ENCODE measurements at regions not wholly inside any gene's neighbourhood (a gene's known extent, or its start where the extent isn't known, plus 50 kb on each side); places are given as distances from the start of the nearest gene placed in this dataset.

DNA sequence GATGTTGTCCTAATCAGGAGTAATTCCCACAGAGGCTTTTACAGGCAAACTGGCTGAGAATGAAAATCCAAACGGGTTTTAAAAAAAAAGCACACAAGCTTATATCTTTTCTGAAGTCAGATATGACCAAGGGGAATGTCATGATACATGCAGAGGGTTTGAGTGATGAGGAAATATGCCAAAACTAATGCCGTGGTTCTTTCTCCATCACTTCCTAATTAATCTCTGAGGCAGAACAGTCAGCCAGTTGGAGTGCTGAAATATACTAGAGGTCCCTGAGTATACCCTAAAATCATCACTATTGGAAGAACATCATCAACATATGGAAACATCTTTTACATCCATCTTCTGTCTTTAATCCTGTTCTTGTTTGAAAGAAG is 160.8 kb upstream of the FAR2 start:
- no peak for DNase-seq (ENCODE audit: low spot score)
- no peak for TF ChIP-seq CTCF (IDR thresholded peaks at IDR 0.05; ENCODE audit: extremely low read depth, missing control alignments)

GRCh38 chr12:28991626-28992025 is 157.5 kb upstream of the FAR2 start:
- no peak for TF ChIP-seq CTCF (IDR thresholded peaks at IDR 0.05; ENCODE audit: extremely low read depth, missing control alignments)
- no peak for DNase-seq (ENCODE audit: low spot score)

DNA sequence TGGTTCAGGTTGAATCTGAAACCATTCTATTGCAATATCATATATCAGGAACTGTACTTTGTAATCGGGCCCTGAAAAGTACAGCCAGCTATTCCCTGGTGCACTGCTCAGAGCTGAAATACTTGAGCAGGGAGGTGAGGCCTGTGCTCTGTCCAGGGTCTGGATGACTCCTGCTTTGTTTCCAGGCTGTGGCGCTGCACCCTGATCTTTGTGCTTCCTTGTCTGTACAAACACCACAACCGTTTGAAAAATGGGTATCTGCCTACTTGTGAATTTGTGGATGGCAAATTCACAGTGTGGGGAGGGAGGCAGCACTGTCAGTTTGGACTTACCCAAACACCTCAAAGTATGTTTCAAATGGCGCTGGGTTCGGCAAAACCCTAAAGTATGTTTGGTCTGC is 155.4 kb upstream of the FAR2 start:
- DNase-seq (ENCODE audit: low spot score) = no peak
- no peak for TF ChIP-seq CTCF (IDR thresholded peaks at IDR 0.05; ENCODE audit: extremely low read depth, missing control alignments)

GRCh38 chr12:28994179-28994715 is 154.8 kb upstream of the FAR2 start:
- TF ChIP-seq CTCF (IDR thresholded peaks at IDR 0.05; ENCODE audit: extremely low read depth, missing control alignments) = no peak
- no peak for DNase-seq (ENCODE audit: low spot score)

DNA sequence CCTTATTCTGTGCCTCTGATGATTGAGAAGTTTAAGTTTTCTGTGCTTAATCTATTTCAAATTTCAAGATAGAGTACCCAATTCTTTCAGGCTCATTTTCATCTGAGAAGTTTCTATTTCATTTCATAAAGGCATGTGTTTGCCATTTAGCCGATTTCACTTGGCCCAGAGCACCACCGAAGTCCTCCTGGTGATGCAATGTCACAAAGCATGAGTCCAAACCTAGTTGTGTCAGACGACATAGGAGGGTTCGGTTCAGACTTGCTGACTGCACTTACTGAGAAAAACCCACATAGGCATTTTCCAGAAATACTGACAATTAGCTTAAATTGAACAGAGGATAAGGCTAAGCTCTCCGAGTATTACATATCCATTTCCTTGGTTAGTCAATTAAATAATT is 152.4 kb upstream of the FAR2 start:
- DNase-seq (ENCODE audit: low spot score) = no peak
- no peak for TF ChIP-seq CTCF (IDR thresholded peaks at IDR 0.05; ENCODE audit: extremely low read depth, missing control alignments)

DNA sequence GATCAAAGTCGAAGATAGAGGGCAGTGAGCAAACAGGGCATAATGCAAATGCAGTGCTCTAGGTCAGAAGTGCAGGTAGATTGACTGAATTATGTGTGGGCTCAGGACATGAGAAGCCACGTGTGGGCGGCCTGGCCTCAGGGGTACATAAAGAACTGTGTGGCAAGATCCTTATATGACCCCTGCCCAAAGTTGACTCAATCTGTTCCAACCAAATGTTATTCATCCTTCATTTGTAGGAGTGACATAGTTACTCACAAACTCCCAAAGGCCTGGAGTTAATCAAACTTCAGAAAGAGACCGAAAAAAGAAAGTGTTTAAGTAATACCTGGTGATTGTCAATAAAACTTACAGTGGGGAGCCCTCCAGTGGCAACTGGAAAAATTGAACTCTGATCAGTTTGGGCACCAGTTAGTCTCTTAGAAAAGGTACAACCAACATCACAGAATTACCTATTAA is 150.4 kb upstream of the FAR2 start:
- DNase-seq (ENCODE audit: low spot score) = peak; percentile 8
- TF ChIP-seq CTCF (IDR thresholded peaks at IDR 0.05; ENCODE audit: extremely low read depth, missing control alignments) = peak; percentile 15

DNA sequence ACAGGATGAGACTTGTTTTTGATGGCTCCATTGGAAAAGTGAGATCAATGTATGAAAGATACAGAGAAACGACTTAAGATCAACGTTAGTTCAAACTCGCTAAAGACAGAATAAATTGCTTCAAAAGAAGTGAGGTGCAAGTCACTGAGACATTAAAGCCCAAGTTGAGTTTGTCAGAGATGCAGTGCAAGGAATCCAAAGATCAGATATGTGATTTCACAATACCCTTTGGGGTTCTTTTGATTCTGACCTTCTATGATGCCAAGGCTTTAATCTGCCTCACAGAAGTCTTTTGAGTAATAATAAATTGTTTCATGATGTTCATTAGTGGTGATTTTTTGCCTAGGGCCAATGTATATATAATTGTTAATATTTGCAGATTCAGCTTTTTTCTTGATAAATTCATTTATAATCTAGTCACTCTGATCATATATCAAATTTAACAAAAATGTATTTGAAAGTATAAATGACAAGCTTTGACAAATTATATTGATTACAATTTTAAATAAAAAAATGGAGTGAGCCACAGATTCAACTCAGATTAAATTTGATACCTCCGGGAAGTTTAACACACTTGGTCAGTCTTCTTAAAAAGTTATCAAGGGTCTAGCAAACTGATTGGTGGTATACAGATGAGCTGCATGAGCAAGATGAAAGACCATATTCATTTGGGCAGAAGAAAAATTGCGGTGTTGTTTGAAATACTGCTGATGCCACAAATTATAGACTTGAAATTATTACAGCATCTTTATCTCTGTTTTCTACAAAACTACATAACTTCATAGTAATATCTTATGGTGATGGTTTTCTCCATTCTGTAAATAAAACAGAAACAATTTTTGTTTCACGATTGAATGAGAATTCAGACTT is 144.8 kb upstream of the FAR2 start:
- TF ChIP-seq CTCF (IDR thresholded peaks at IDR 0.05; ENCODE audit: extremely low read depth, missing control alignments) = no peak
- no peak for DNase-seq (ENCODE audit: low spot score)
